ENCODE measurements at regions not wholly inside any gene's neighbourhood (a gene's known extent, or its start where the extent isn't known, plus 50 kb on each side); places are given as distances from the start of the nearest gene placed in this dataset.

GRCh38 chr10:107340326-107340725 lies 175.8 kb upstream of the SORCS1 start:
- no peak overlapping the region for H3K27ac ChIP-seq
- TF ChIP-seq CTCF (conservative IDR thresholded peaks at IDR 0.05) = no peak

DNA sequence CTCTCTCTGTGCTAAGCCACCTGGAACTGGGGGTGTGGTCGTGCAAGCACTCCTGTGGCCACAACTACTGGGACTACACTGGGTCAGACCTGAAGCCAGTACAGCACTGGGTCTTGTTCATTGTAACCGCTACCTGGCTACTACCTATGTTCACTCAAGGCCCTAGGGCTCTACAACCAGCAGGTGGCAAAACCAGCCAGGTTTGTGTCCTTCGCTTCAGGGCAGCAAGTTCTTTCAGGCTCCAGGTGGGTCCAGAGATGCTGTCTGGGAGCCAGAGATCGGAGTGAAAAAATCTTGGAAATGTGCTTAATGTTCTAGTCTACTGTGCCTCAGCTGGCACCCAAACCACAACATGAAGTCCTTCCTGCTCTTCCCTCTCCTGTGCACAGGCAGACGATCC lies 171.6 kb upstream of the SORCS1 start:
- H3K27ac ChIP-seq = no peak overlapping the region

DNA sequence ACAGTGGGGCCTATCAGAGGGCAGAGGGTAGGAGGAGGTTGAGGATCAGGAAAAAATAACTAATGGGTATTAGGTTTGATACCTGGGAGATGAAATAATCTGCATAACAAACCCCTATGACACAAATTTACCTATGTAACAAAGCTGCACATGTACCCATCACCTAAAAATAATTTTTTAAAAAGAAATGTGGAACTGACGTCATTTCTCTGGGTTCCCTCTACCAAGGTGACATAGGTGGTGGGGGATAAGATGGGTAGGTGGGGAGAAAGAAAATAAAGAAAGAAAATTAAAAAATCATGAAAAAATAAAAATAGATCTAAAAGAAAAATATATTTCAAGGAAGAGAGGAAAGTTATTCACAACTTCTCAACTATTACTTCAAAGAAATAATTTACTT lies 153.1 kb upstream of the SORCS1 start:
- no peak overlapping the region for H3K27ac ChIP-seq
- TF ChIP-seq CTCF (conservative IDR thresholded peaks at IDR 0.05) = no peak

More for the DNA sequence above, 171.6 kb upstream of the SORCS1 start:
- TF ChIP-seq CTCF (conservative IDR thresholded peaks at IDR 0.05) = no peak

DNA sequence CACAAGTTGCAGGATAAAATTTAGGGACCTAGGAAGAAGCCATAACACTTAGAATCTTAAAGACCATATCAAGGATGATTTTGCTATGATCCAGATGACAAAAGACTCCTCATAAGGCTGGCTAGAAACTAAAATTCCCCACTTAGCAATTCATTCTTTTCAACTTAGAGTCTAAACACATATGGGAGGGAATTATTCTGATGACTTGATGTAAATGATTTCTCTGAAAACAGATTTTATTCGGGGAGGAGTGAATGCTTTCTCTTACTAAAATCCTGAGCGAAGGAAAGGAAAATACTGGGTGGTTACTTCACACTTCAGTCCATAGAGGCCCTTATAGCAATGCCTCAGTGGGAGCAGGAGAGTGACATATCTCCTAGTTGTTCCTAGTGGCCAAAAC lies 138.7 kb upstream of the SORCS1 start:
- TF ChIP-seq CTCF (conservative IDR thresholded peaks at IDR 0.05) = no peak

DNA sequence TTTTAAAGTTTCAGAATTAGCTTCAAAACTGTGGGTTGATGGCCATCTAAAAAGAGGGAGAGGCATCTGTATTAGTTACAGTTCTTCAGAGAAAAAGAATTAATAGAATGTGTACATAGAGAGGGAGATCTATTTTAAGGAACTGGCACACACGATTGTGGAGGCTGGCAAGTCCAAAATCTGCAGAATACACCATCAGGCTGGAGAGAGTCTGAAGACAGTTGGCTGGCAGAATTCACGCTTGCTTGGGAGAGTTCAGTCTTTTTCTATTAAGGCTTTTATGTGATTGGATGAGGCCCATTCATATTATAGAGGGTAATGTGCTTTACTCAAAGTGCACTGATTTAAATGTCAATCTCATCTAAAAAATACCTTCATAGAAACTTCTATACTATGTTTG lies 135.1 kb upstream of the SORCS1 start:
- no peak overlapping the region for H3K27ac ChIP-seq
- no peak for TF ChIP-seq CTCF (conservative IDR thresholded peaks at IDR 0.05)

More for the DNA sequence above, 138.7 kb upstream of the SORCS1 start:
- no peak overlapping the region for H3K27ac ChIP-seq

DNA sequence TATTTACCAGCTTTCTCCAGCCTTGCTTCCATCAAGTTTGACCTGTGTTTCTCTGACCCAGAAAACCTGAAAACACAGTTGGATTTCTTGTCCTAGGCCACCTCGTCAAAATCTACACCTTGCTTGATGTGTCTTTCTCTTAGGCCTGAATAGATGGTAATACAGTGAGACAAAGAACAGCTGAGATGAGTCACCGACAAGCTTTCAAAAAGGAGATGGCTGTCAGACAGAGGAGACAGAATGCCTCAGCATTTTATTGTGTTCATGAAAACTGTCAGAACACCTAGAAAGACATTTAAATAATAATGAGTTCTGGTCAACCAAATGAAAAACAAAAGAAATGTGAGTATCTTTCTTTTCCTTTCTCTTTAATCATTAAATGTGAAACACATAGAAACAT lies 119.7 kb upstream of the SORCS1 start:
- H3K27ac ChIP-seq = no peak overlapping the region
- no peak for TF ChIP-seq CTCF (conservative IDR thresholded peaks at IDR 0.05)

DNA sequence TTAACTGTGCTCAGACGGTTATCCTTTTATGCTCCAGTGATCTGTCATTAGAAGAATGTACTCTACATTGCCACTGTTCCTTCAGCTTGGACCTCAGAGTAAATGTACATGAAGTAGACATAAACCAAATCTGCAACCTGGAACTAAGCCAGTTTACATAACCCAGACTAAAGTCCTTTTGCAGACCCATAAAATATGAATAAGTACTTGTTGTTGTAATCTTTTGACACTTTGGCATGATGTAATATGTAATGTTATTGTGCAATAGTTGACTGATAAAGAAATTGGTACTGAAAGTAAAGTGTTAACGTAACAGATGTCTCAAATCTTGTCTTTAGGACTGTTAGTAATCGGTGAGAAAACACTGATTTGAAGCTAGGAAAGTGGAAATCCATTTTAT lies 115.8 kb upstream of the SORCS1 start:
- no peak overlapping the region for H3K27ac ChIP-seq
- TF ChIP-seq CTCF (conservative IDR thresholded peaks at IDR 0.05) = no peak

GRCh38 chr10:107277591-107277990 lies 113.1 kb upstream of the SORCS1 start:
- H3K27ac ChIP-seq = no peak overlapping the region
- TF ChIP-seq CTCF (conservative IDR thresholded peaks at IDR 0.05) = no peak

Data from VCaP (cell line).